GDM1 (cell line): ENCODE measurements at regions not wholly inside any gene's neighbourhood (a gene's known extent, or its start where the extent isn't known, plus 50 kb on each side); places are given as distances from the start of the nearest gene placed in this dataset.
"Not testable (repeated sequence)": the region's sequence is repeated elsewhere in the genome, so short reads cannot be mapped to it uniquely, and the experiment has no call there.

Experiments used
- DNase-seq: peaks from one replicate; lab custom pipeline; 2025; lab: John Stamatoyannopoulos, UW

GRCh38 chr6:21847711-21848480 lies 254.3 kb downstream of the SOX4 start:
- no peak for DNase-seq

- DNase-seq = no peak
Measured at GRCh38 chr6:21850691-21851090, 257.1 kb downstream of the SOX4 start.

DNA sequence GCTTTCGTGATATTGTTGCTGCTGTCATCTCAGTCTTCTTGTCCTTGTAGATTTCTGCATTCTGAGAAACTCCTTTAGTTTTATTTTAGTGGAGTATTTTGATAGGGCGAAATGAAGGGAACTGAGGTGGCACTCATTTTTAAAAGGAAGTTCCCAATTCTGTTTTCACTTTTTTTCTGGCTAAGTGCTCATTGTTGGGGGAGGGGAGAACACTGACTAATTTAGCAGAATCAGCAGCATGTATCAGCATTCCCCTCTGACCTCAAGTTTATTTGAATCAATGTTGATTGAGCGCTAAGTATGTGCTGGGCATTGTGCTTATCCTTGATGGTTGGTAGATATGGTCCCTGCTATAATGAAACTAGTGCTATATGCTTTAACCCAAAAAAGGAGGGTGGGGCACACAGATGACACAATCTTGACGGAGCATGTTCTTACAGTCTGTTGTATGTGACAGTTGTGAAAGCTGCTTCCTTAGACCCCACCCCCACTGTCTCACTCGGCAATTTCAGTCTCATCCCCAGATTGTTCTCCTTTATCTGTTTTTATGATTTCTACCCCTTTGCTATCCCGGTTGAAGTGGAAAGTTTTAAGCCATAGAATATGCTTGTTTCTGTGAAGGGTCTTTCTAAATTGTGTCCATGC lies 262.4 kb downstream of the SOX4 start:
- DNase-seq = no peak

DNA sequence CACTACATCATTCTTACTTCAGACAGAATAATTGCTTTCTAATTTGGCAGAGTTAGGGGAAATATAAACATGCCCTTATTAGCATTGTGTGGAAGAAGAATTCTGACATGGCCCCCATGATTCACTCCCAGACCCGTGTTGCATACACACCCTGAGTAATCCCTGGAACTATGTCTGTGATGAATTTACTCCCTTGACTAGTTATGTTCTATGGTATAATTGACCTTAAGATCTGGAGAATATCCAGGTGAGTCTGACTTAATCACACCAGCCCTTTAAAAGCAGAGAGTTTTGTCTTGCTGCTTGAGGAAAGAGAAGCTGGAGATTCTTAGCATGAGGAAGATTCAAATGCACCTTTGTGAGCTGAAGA lies 262.9 kb downstream of the SOX4 start:
- DNase-seq = no peak

DNA sequence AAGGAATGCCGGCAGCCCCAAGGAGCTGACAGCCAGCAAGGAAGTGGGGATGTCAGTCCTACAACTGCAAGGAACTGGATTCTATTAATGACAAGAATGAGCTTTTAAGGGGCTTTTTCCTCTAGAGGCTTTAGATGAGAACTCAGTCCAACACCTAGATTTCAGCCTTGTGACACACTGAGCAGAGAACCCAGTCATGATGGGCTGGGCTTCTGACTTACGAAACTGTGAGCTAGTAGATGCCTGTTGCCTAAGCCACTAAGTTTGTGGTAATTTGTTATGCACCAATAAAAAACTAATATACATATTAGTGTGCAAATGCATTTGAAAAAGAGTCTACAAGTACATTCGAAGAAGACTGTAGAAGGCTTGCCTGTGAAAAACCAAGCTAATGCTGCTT lies 263.3 kb downstream of the SOX4 start:
- DNase-seq = no peak

DNA sequence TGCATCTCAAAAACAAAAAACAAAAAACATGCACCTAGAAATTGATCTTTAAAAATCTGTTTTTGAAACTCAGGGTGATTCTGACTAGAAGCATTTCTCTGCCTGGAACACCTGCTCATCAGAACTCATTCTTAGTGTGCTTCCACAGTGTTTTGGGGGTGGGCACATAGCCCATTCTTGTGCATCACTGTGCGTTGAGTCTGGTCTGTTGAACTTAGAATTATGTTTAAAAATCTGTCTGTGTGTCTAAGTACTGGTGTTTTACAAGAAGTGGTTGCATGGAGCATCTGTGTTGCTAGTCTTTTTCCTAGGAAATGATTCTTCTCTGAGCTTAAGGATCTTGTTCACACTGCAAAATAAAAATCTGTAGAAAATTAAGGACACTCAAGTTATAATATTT lies 264.5 kb downstream of the SOX4 start:
- no peak for DNase-seq

DNA sequence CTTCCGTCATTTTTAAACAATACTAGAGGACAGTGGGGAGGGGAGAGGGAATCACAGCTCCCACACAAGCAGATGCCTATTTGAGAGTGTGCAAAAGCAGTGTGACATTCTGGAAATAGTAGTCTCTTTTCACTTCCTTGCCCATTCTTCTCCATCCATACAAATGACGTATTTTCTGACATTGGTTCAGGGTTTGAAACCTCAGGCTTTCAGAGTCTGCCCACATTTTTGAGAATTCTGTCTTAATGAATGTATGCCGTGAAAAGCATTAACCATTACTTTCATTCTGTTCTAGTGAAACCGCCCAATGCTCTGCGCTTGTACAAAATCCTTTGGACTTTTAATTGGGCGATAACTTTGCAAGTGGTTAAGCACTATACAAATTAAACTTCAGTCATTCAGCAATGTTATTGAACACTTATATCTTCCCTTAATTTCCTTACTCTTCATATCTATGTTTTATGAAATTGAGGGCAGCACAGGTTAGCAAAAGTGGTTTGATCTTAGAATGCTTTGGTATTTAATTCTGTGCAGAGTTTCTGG lies 265.7 kb downstream of the SOX4 start:
- DNase-seq = no peak

- DNase-seq = no peak
Measured at GRCh38 chr6:21861942-21862341, 268.4 kb downstream of the SOX4 start.

DNA sequence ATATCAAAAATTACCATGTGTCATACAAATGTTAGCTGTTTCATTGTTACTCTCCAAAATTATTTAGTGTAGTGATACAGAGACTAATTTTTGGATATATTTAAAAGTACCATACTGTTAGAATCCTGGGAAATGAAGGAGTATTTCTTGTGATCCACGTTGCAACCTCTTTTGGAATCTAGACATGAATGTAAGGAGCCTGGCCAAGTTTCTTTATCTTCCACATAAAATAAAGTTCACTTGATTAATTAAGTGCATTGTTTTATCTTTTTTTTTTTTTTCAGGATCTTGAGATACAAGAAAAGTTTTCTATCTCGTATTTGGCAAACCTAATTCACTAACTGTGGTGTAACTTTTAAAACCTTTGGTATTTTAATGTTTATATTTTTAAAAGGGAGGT lies 270.7 kb downstream of the SOX4 start:
- no peak for DNase-seq

DNA sequence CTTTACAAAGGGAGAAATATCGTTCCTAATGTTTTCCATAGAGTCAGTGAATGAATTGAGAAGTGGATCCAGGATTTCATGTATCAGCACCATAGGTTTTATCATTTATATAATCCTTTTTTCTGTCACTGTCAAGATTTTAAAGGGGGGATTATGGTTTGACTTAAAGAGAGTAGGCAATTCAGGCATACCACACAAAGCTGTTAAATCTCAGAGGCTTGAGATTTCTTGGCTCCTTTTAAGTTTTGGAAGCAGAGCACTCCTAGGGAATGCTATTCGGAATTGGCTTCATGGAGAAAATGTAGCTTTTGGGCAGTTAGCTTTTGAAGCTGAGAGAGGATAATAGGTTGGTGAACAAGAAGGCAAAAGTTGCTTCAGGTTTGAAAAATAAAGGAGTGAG lies 274.7 kb downstream of the SOX4 start:
- no peak for DNase-seq

GRCh38 chr6:21869085-21869771 lies 275.7 kb downstream of the SOX4 start:
- no peak for DNase-seq

DNA sequence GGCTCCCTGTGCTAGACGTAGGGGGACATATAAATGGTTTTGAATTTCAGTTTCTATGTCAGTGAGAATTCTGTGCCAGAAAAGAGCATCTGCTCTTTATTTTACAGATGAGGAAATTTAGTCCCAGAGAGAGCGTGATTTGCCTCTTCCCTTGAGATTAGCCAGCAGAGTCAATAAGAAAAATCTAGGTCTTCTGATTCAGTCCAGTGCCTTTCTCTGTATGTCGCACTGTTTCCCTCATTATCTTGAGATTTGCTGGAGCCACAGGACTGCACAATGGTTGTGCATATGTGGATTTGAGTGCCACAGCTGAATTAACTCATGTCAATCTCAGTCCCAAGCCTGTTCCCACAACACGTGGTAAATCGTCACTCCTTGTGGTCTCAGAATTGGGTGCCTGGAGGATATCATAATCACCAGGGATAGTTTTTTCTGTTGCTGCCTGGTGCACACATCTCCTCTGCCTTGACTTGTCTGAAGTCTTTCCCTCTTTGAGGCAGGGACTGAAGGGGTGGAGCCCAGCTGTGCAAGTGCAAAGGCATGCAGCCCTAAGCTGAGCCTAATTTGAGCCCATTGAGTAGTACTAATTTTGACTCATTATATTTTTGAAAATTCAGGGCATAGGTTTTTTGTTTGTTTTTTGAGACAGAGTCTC lies 276.7 kb downstream of the SOX4 start:
- no peak for DNase-seq

DNA sequence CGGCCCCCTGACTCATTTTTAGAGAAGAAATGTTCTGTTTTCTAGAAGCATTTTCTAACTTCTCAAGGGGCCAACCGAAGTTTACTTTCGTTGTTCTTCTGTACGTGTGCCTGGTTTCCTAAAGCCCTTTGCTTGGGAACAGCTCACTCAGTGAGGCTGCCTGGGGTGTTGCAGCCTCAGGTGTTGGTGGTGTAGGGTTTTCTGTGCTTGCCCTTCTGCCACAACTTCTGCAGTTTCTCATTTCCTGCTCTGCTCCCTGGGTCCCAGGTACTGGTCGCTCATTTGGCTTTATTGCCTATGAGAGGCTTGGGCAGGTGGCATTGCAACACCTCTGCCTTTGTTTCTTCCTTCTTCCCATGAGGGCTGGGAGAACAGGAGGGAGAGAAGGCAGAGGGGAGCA lies 278.3 kb downstream of the SOX4 start:
- DNase-seq = no peak

DNA sequence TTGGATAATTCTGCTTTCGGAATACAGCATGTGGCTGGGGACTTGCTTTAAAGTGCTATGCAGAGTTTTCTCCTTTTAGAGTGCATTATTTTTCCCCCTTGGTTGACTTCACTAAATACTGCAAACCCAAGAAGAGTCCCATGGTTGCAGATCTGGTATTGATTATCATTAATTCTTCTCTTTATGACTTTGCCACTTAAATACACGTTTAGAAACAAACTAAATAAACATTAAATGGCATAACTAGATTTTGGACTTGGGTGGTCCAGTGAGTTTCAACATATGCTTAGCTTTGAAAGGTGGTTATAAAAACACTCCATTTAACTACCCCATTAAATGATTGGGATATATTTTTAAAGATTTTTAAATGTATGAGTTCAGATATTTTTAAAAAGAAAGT lies 279.2 kb downstream of the SOX4 start:
- no peak for DNase-seq

DNA sequence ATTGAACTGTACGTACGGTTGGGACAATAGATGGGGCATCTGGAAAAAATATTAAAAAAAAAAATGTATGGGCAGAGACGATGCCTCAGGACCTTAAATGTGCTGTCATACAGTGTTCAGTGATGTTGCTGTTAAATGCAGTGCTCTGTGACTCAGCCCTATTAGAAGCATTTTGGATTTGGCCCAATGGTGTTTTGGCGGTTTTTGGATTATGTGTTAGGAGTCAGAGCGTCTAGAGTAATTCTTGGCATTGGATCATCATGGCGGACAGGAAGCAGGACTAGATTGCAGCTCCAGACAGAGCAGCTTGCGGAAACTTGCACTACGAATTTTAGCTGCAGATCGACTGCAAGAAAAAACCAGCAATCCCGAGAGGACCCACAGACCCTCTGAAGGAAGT lies 280.0 kb downstream of the SOX4 start:
- no peak for DNase-seq

GRCh38 chr6:21874372-21874771 lies 280.8 kb downstream of the SOX4 start:
- no peak for DNase-seq

DNA sequence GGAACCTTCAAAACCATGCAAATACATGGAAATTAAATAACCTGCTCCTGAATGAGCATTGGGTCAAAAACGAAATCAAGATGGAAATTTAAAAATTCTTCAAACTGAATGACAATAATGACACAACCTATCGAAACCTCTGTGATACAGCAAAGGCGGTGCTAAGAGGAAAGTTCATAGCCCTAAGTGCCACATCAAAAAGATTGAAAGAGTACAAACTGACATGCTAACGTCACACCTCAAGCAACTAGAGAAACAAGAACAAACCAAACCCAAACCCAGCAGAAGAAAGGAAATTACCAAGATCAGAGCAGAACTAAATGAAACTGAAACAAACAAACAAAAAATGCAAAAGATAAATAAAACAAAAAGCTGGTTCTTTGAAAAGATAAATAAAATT lies 283.5 kb downstream of the SOX4 start:
- DNase-seq = not testable (repeated sequence)

- not testable (repeated sequence) for DNase-seq
Measured at GRCh38 chr6:21880249-21880648, 286.7 kb downstream of the SOX4 start.

DNA sequence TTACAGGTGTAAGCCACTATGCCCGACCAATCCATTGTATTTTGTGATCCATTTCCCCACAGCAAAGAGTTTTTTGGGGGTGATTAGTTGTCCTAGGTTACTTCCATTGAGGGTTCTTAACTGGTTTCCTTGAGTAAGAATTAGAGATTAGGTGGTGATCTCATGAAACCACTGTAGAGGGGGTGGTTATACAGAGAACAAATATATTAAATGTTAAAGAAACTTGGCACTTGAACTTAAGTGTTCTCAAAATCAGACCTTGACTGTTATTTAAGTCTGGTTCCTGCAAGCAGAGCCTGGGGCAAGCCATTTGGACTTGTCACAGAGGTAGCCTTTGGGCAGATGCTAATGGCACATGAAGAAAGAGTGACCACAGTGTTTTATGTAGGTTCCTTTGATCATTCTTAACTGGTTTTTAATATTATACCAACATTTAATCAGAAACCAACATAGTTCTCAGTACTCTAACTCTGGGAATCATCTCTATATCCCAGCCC lies 288.5 kb downstream of the SOX4 start:
- DNase-seq = no peak

GRCh38 chr6:21883595-21884328 lies 290.2 kb downstream of the SOX4 start:
- no peak for DNase-seq

DNA sequence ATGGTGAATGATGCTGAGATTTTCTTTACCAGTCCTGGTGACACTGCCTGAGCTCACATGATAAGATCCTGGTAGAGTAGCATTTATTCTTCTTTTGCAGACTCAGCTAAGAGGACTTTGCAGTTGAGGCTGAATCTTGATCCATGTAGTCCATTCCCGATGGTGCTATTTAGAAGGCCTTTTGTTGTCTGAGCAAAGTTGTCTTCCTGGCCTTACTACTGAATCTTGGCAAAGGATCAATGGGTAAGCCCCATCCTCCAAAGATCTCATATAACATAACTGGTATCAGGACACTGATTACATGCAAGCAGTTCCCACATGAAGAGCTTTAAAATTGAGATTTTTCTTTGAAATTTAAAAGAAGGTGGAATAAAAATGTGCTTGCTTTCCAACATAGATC lies 291.6 kb downstream of the SOX4 start:
- no peak for DNase-seq
